GM12878 (cell line): ENCODE measurements at regions not wholly inside any gene's neighbourhood (a gene's known extent, or its start where the extent isn't known, plus 50 kb on each side); places are given as distances from the start of the nearest gene placed in this dataset.

Source experiments
- CTCF ChIP-seq, 3 experiments: IDR thresholded peaks in 2 of 3; conservative IDR thresholded peaks in 1 of 3; 2 replicates each; pipeline ENCODE4 v1.5.1; 2011; ENCODE audit warnings: low read depth in 3 of 3, low read length in 3 of 3, mild to moderate bottlenecking in 3 of 3, control low read depth in 2 of 3, moderate library complexity in 2 of 3, inconsistent platforms in 1 of 3, mixed read lengths in 1 of 3; ENCODE audit not compliant: control insufficient read depth in 2 of 3, insufficient read depth in 1 of 3; ENCODE audit errors: extremely low read depth in 1 of 3
- NR2C1 ChIP-seq: fragments of 450-650 bp; IDR thresholded peaks from 2 replicates; pipeline ENCODE4 v1.6.1; 2017; ENCODE audit warnings: antibody characterized with exemption, mild to moderate bottlenecking, moderate library complexity
- POLR2A ChIP-seq: IDR thresholded peaks from 2 replicates; pipeline ENCODE4 v1.6.1; 2011; ENCODE audit warnings: low read depth, mild to moderate bottlenecking, low read length
- TF ChIP-seq, protein P1 (sequence below): IDR thresholded peaks from 2 replicates; pipeline ENCODE4 v1.6.1; 2011; ENCODE audit warnings: borderline replicate concordance, low read depth, mild to moderate bottlenecking, moderate library complexity, mixed read lengths, low read length; ENCODE audit not compliant: insufficient read depth; ENCODE audit errors: extremely low read length

GRCh38 chr2:230661072-230661957, 51.3 kb upstream of the CAB39 start:
- TF ChIP-seq NR2C1 (no peak), CTCF (IDR thresholded peaks at IDR 0.05 in 2 of 3, conservative IDR thresholded peaks at IDR 0.05 in 1 of 3; ENCODE audit: control insufficient read depth in 2 of 3, extremely low read depth in 1 of 3, insufficient read depth in 1 of 3, low read depth in 3 of 3, low read length in 3 of 3) (no peak), POLR2A (no peak)
- TF ChIP-seq, protein P1, sequence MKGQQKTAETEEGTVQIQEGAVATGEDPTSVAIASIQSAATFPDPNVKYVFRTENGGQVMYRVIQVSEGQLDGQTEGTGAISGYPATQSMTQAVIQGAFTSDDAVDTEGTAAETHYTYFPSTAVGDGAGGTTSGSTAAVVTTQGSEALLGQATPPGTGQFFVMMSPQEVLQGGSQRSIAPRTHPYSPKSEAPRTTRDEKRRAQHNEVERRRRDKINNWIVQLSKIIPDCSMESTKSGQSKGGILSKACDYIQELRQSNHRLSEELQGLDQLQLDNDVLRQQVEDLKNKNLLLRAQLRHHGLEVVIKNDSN, result no peak
